CD4-positive, alpha-beta memory T cell (primary cell): ENCODE measurements at regions not wholly inside any gene's neighbourhood (a gene's known extent, or its start where the extent isn't known, plus 50 kb on each side); places are given as distances from the start of the nearest gene placed in this dataset.
"Not testable (repeated sequence)": the region's sequence is repeated elsewhere in the genome, so short reads cannot be mapped to it uniquely, and the experiment has no call there.

ENCODE experiments used
- CTCF ChIA-PET: fragments of 350-600 bp; sonication (Branson Sonifier 250); formaldehyde crosslinking; loops from one replicate; lab custom pipeline; 2021; ENCODE audit warnings: inconsistent platforms; ENCODE audit not compliant: partially characterized antibody; lab: Charles Lee
- POLR2A ChIA-PET: fragments of 350-600 bp; sonication (Branson Sonifier 250); formaldehyde crosslinking; loops from one replicate; lab custom pipeline; 2021; ENCODE audit not compliant: partially characterized antibody; lab: Charles Lee
- DNase-seq, 5 donors: peaks; one replicate each; pipeline versions ENCODE4 v3.0.0 to v3.0.0-alpha.2; 2020 to 2022; ENCODE audit warnings: mixed read lengths in 1 of 5
- H3K27ac ChIP-seq: one replicate; pipeline ENCODE4 v1.7.0; 2013; ENCODE audit warnings: low read depth, low read length
- H3K27me3 ChIP-seq: 2 replicates; pipeline ENCODE4 v1.7.0; 2013; ENCODE audit warnings: mild to moderate bottlenecking, low read length, moderate library complexity; ENCODE audit not compliant: insufficient read depth
- H3K36me3 ChIP-seq: 2 replicates; pipeline ENCODE4 v1.7.0; 2013; ENCODE audit warnings: mild to moderate bottlenecking, low read length, moderate library complexity; ENCODE audit not compliant: insufficient read depth
- H3K4me1 ChIP-seq: 2 replicates; pipeline ENCODE4 v1.7.0; 2013; ENCODE audit warnings: mild to moderate bottlenecking, low read length, moderate library complexity; ENCODE audit not compliant: insufficient read depth
- H3K4me3 ChIP-seq, 2 donors: one replicate each; pipeline ENCODE4 v1.7.0; 2013; ENCODE audit warnings: low read length in 2 of 2, mild to moderate bottlenecking in 1 of 2
- H3K9me3 ChIP-seq, 2 donors: one replicate each; pipeline ENCODE4 v1.7.0; 2013; ENCODE audit warnings: low read length in 2 of 2, control low read depth in 1 of 2; ENCODE audit not compliant: control insufficient read depth in 1 of 2
- H3K27ac Mint-ChIP-seq, 7 donors: one replicate each; pipeline ENCODE4 v1.8.0; 2020 to 2021; ENCODE audit warnings: mixed read lengths in 7 of 7, mild to moderate bottlenecking in 6 of 7, inconsistent platforms in 3 of 7, moderate library complexity in 3 of 7
- H3K27me3 Mint-ChIP-seq, 2 donors: one replicate each; pipeline ENCODE4 v1.8.0; 2020 to 2021; ENCODE audit warnings: mixed read lengths in 2 of 2
- H3K36me3 Mint-ChIP-seq, 2 donors: one replicate each; pipeline ENCODE4 v1.8.0; 2020 to 2021; ENCODE audit warnings: mixed read lengths in 2 of 2, inconsistent platforms in 1 of 2, mild to moderate bottlenecking in 1 of 2
- H3K4me1 Mint-ChIP-seq, 4 donors: one replicate each; pipeline ENCODE4 v1.8.0; 2020 to 2021; ENCODE audit warnings: mixed read lengths in 4 of 4, mild to moderate bottlenecking in 1 of 4
- H3K4me3 Mint-ChIP-seq, 8 donors: one replicate each; pipeline ENCODE4 v1.8.0; 2020 to 2021; ENCODE audit warnings: mixed read lengths in 8 of 8, mild to moderate bottlenecking in 7 of 8, moderate library complexity in 6 of 8, inconsistent platforms in 3 of 8
- H3K9me3 Mint-ChIP-seq, 8 donors: one replicate each; pipeline ENCODE4 v1.8.0; 2020 to 2021; ENCODE audit warnings: mixed read lengths in 8 of 8, mild to moderate bottlenecking in 5 of 8, inconsistent platforms in 3 of 8, moderate library complexity in 1 of 8
- intact Hi-C: fragments of 100-400 bp; cut with micrococcal nuclease; formaldehyde crosslinking; loops from one replicate; pipeline ENCODE4 v1.15.1; 2023

- CTCF ChIA-PET: no interaction called here
- Mint-ChIP-seq H3K36me3 (no peaks in the 10 kb centered on the region), H3K27me3 (no peaks in the 10 kb centered on the region), H3K4me1 (no peaks in the 10 kb centered on the region), H3K9me3 (peaks cover 0 to 8% (median 3%) of the 10 kb centered on the region in 8 donors), H3K27ac (no peak overlapping the region), H3K4me3 (no peak overlapping the region)
- no peak overlapping the region for H3K4me3 ChIP-seq
- H3K9me3 ChIP-seq: no peaks in the 10 kb centered on the region
- no peak overlapping the region for H3K27ac ChIP-seq
- no peaks in the 10 kb centered on the region for H3K36me3 ChIP-seq
- no peaks in the 10 kb centered on the region for H3K27me3 ChIP-seq
- no peak for DNase-seq
- POLR2A ChIA-PET: no interaction called here
- no peaks in the 10 kb centered on the region for H3K4me1 ChIP-seq
- intact Hi-C loops: no loop called here
Measured at GRCh38 chr5:85614489-85614888, 1003.3 kb upstream of the COX7C start.

GRCh38 chr5:85621668-85622067 is 996.1 kb upstream of the COX7C start:
- intact Hi-C loops: no loop called here
- Mint-ChIP-seq H3K36me3 (no peaks in the 10 kb centered on the region), H3K27me3 (no peaks in the 10 kb centered on the region), H3K9me3 (peaks cover 0 to 10% (median 5%) of the 10 kb centered on the region in 8 donors), H3K4me1 (no peaks in the 10 kb centered on the region), H3K4me3 (no peak overlapping the region), H3K27ac (no peak overlapping the region)
- Histone ChIP-seq H3K9me3 (no peaks in the 10 kb centered on the region), H3K27ac (no peak overlapping the region), H3K4me1 (no peaks in the 10 kb centered on the region), H3K4me3 (no peak overlapping the region), H3K27me3 (no peaks in the 10 kb centered on the region), H3K36me3 (no peaks in the 10 kb centered on the region)
- no peak for DNase-seq
- ChIA-PET POLR2A (no interaction called here), CTCF (no interaction called here)

GRCh38 chr5:85628153-85628552 is 989.6 kb upstream of the COX7C start:
- DNase-seq: no peak
- CTCF ChIA-PET: no interaction called here
- intact Hi-C loops: no loop called here

GRCh38 chr5:85638495-85639125 is 979.1 kb upstream of the COX7C start:
- H3K36me3 ChIP-seq, POLR2A ChIA-PET, DNase-seq, H3K4me1 Mint-ChIP-seq, H3K4me3 Mint-ChIP-seq, H3K27ac ChIP-seq, H3K9me3 Mint-ChIP-seq, H3K4me1 ChIP-seq, H3K36me3 Mint-ChIP-seq, H3K27ac Mint-ChIP-seq, H3K27me3 Mint-ChIP-seq, CTCF ChIA-PET, intact Hi-C loops, H3K27me3 ChIP-seq, H3K9me3 ChIP-seq, H3K4me3 ChIP-seq: not testable (repeated sequence)

More at GRCh38 chr5:85628153-85628552, 989.6 kb upstream of the COX7C start:
- Mint-ChIP-seq H3K9me3 (peaks cover 0 to 4% (median 0%) of the 10 kb centered on the region in 8 donors), H3K27me3 (no peaks in the 10 kb centered on the region), H3K36me3 (no peaks in the 10 kb centered on the region), H3K27ac (no peak overlapping the region), H3K4me1 (no peaks in the 10 kb centered on the region), H3K4me3 (no peak overlapping the region)
- POLR2A ChIA-PET: no interaction called here
- H3K9me3 ChIP-seq: no peaks in the 10 kb centered on the region
- no peaks in the 10 kb centered on the region for H3K27me3 ChIP-seq
- H3K27ac ChIP-seq: no peak overlapping the region
- H3K36me3 ChIP-seq: no peaks in the 10 kb centered on the region
- H3K4me1 ChIP-seq: no peaks in the 10 kb centered on the region
- H3K4me3 ChIP-seq: no peak overlapping the region

GRCh38 chr5:85646036-85646435 is 971.7 kb upstream of the COX7C start:
- no peaks in the 10 kb centered on the region for H3K27me3 ChIP-seq
- no peak for DNase-seq
- H3K36me3 ChIP-seq: no peaks in the 10 kb centered on the region
- H3K27ac Mint-ChIP-seq: no peak overlapping the region
- H3K9me3 Mint-ChIP-seq: peaks cover 0 to 6% (median under 1%) of the 10 kb centered on the region in 8 donors
- POLR2A ChIA-PET: no interaction called here
- H3K4me1 ChIP-seq: no peaks in the 10 kb centered on the region
- intact Hi-C loops: no loop called here
- H3K4me3 ChIP-seq: no peak overlapping the region
- H3K27me3 Mint-ChIP-seq: no peaks in the 10 kb centered on the region
- H3K9me3 ChIP-seq: no peaks in the 10 kb centered on the region
- H3K27ac ChIP-seq: no peak overlapping the region
- CTCF ChIA-PET: no interaction called here
- H3K36me3 Mint-ChIP-seq: no peaks in the 10 kb centered on the region
- no peaks in the 10 kb centered on the region for H3K4me1 Mint-ChIP-seq
- no peak overlapping the region for H3K4me3 Mint-ChIP-seq

- Mint-ChIP-seq H3K4me1 (no peaks in the 10 kb centered on the region), H3K36me3 (no peaks in the 10 kb centered on the region), H3K4me3 (no peak overlapping the region), H3K9me3 (peaks cover 0 to 6% (median 1%) of the 10 kb centered on the region in 8 donors), H3K27ac (no peak overlapping the region), H3K27me3 (no peaks in the 10 kb centered on the region)
- Histone ChIP-seq H3K9me3 (no peaks in the 10 kb centered on the region), H3K4me3 (no peak overlapping the region), H3K27me3 (no peaks in the 10 kb centered on the region), H3K27ac (no peak overlapping the region), H3K36me3 (no peaks in the 10 kb centered on the region), H3K4me1 (no peaks in the 10 kb centered on the region)
- ChIA-PET CTCF (no interaction called here), POLR2A (no interaction called here)
- DNase-seq: no peak
- intact Hi-C loops: no loop called here
Measured at GRCh38 chr5:85646641-85647040, 971.1 kb upstream of the COX7C start.

GRCh38 chr5:85647349-85648127 is 970.2 kb upstream of the COX7C start:
- Mint-ChIP-seq H3K4me1 (no peaks in the 10 kb centered on the region), H3K27me3 (no peaks in the 10 kb centered on the region), H3K36me3 (no peaks in the 10 kb centered on the region), H3K27ac (peak overlapping the region in 1 of 7 donors; percentile 84), H3K4me3 (no peak overlapping the region), H3K9me3 (peaks cover 0 to 6% (median 2%) of the 10 kb centered on the region in 8 donors)
- intact Hi-C loops: no loop called here
- H3K4me1 ChIP-seq: no peaks in the 10 kb centered on the region
- H3K27me3 ChIP-seq: no peaks in the 10 kb centered on the region
- H3K27ac ChIP-seq: no peak overlapping the region
- ChIA-PET CTCF (no interaction called here), POLR2A (no interaction called here)
- no peaks in the 10 kb centered on the region for H3K9me3 ChIP-seq
- no peak for DNase-seq
- no peaks in the 10 kb centered on the region for H3K36me3 ChIP-seq
- no peak overlapping the region for H3K4me3 ChIP-seq
